Hepatocyte (in vitro differentiated cells): ENCODE measurements at regions not wholly inside any gene's neighbourhood (a gene's known extent, or its start where the extent isn't known, plus 50 kb on each side); places are given as distances from the start of the nearest gene placed in this dataset.

ENCODE experiments used
- EZH2 ChIP-seq: fragments of 200-600 bp; sonication (generic); IDR thresholded peaks from 2 replicates; pipeline ENCODE4 v1.6.1; 2016; ENCODE audit warnings: antibody characterized with exemption, mild to moderate bottlenecking, borderline replicate concordance
- EZH2phosphoT487 ChIP-seq: fragments of 200-600 bp; sonication (generic); IDR thresholded peaks from one replicate; pipeline ENCODE4 v1.6.1; 2018; ENCODE audit warnings: antibody characterized with exemption, mild to moderate bottlenecking, low read depth, moderate library complexity; ENCODE audit not compliant: unreplicated experiment, severe bottlenecking
- TF ChIP-seq, protein P1 (sequence below): fragments of 200-600 bp; sonication (generic); IDR thresholded peaks from 2 replicates; pipeline ENCODE4 v1.5.1; 2016; ENCODE audit warnings: antibody characterized with exemption, mild to moderate bottlenecking; ENCODE audit not compliant: poor library complexity

DNA sequence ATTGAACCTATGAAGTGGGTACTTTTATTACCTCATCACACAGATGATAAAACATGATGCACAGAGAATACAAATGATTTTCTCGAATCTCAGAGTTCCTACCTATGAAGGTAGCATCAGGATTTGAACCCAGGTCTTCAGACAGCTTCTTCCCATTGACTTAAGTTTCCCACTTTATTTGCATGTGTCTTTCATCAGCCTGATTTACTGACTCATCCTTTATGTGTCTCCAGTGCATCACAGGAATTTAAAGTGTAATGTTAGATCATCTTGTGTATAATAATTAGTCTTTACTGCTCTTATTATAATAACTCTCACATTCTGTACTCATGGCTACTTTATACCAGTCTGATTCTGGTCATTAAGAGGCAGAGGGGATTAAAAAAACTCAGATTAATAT lies 449.4 kb upstream of the SUCLG2 start:
- TF ChIP-seq, protein P1, sequence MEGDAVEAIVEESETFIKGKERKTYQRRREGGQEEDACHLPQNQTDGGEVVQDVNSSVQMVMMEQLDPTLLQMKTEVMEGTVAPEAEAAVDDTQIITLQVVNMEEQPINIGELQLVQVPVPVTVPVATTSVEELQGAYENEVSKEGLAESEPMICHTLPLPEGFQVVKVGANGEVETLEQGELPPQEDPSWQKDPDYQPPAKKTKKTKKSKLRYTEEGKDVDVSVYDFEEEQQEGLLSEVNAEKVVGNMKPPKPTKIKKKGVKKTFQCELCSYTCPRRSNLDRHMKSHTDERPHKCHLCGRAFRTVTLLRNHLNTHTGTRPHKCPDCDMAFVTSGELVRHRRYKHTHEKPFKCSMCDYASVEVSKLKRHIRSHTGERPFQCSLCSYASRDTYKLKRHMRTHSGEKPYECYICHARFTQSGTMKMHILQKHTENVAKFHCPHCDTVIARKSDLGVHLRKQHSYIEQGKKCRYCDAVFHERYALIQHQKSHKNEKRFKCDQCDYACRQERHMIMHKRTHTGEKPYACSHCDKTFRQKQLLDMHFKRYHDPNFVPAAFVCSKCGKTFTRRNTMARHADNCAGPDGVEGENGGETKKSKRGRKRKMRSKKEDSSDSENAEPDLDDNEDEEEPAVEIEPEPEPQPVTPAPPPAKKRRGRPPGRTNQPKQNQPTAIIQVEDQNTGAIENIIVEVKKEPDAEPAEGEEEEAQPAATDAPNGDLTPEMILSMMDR, result no peak
- no peak for TF ChIP-seq EZH2
- no peak for TF ChIP-seq EZH2phosphoT487
